Fibroblast of mammary gland (primary cell): ENCODE measurements at regions not wholly inside any gene's neighbourhood (a gene's known extent, or its start where the extent isn't known, plus 50 kb on each side); places are given as distances from the start of the nearest gene placed in this dataset.

Experiments
- DNase-seq: peaks from one replicate; pipeline ENCODE4 v3.0.0-alpha.2; 2010; ENCODE audit warnings: low read depth
- H3K4me3 ChIP-seq: 2 replicates; pipeline ENCODE4 v1.5.1; 2011; ENCODE audit warnings: low read depth, mild to moderate bottlenecking, low read length, moderate library complexity; ENCODE audit not compliant: control insufficient read depth
- TF ChIP-seq, protein P1 (sequence below): conservative IDR thresholded peaks from 2 replicates; pipeline ENCODE4 v1.5.1; 2011; ENCODE audit warnings: low read depth, low read length, inconsistent platforms; ENCODE audit not compliant: control insufficient read depth, insufficient read depth

DNA sequence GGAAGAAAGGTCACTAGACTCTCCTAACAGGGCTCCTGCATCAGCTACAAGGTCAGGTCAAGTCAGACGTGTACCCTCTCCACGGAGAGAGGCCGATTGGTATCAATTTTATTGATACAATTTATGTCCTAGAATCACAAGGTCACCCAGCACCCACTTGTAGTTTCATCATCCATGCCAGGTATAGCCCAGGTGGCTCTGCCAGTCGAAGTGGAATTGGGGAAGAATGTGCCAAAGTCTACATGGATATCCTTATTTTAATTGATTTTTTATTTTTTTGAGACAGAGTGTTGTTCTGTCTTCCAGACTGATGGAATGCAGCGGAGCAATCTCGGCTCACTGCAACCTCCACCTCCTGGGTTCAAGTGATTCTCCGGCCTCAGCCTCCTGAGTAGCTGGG lies 334.1 kb downstream of the SHANK2 start:
- H3K4me3 ChIP-seq: no peak overlapping the region
- no peak for DNase-seq
- TF ChIP-seq, protein P1, sequence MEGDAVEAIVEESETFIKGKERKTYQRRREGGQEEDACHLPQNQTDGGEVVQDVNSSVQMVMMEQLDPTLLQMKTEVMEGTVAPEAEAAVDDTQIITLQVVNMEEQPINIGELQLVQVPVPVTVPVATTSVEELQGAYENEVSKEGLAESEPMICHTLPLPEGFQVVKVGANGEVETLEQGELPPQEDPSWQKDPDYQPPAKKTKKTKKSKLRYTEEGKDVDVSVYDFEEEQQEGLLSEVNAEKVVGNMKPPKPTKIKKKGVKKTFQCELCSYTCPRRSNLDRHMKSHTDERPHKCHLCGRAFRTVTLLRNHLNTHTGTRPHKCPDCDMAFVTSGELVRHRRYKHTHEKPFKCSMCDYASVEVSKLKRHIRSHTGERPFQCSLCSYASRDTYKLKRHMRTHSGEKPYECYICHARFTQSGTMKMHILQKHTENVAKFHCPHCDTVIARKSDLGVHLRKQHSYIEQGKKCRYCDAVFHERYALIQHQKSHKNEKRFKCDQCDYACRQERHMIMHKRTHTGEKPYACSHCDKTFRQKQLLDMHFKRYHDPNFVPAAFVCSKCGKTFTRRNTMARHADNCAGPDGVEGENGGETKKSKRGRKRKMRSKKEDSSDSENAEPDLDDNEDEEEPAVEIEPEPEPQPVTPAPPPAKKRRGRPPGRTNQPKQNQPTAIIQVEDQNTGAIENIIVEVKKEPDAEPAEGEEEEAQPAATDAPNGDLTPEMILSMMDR: no peak

DNA sequence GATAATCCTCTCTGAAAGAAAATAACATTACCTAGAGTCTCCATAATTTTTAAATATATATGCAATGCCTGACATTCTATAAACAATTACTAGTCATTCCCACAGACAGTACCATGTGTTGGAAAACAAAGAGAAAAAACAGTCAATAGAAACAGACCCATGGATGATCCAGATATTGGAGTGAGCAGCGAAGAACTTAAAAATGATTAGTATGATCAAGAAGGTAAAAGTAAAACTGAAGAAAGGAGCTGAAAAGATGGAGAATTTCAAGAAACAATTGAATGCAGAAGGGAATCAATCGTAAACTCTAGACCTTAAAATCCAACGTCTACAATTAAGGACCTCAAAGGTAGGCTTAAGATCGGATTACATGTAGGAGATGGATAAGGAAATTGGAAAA lies 330.6 kb downstream of the SHANK2 start:
- no peak overlapping the region for H3K4me3 ChIP-seq
- no peak for DNase-seq
- TF ChIP-seq, protein P1: no peak

DNA sequence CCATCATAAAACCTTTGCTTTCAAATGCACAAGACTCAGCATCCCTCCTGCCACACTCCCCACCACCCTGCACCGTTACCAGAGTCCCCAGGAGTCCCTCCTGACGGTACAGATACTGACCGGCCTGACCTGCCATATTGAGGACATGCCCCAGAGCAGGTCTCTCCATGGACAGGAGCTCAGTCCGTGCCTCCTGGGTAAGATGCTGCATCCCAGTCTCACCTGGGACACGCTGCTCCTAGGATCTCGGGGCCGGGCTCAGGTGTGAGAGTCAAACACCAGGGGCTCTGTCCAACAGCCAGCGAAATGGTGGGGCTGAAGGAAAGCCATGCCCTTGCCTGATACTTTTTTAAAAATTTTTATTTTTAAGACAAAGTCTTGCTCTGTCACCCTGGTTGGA lies 328.3 kb downstream of the SHANK2 start:
- TF ChIP-seq, protein P1: no peak
- DNase-seq: no peak
- H3K4me3 ChIP-seq: no peak overlapping the region

DNA sequence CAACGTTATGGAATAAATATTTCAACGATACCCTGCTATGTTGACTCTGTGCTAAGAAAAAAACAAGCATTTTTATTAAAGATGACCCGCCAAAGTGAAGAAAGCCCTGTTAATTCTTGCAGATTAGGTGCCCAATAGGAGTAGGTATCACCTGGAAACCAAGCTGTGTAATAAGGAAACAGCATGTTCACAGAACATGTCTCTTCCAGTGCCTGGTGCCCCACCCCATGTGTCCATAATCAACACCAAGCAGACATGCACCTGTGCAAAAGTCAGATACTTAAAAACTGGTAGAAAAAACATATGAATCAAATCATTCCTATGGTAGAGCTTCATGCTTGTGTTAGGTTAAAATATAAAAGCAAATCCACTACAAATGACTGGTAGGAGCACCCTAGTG lies 327.1 kb downstream of the SHANK2 start:
- no peak for DNase-seq
- H3K4me3 ChIP-seq: no peak overlapping the region
- TF ChIP-seq, protein P1: no peak

DNA sequence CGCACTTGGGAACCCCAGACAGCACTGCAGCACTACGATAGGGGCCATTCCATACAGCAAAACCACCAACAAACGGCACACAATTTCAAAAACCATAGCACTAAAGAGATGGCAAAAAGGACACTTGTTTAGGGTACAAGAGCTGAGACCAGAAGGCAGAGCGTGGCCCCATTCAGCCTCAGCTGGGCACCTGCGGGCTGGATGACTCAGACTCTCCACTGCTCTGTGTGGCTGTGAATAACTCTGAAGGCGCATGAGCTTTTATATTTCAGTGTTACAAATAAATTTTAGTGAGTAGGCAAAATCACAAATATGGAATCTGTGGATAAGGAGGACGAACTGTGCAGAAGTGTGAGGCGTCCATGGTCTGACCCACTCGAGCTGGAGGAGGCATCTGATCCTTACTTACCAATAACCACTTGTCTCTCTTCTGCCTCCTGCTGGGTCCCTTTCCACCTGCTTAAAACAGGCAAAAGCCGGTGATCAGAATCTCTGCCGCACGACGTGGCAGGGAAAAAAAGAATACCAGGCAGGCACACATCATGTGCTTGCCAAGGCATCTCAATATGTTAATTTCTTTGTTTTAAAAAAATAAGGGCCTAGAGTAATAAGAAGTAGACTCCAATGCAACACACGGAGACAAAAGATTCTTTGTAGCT lies 325.7 kb downstream of the SHANK2 start:
- TF ChIP-seq, protein P1: no peak
- H3K4me3 ChIP-seq: no peak overlapping the region
- no peak for DNase-seq

DNA sequence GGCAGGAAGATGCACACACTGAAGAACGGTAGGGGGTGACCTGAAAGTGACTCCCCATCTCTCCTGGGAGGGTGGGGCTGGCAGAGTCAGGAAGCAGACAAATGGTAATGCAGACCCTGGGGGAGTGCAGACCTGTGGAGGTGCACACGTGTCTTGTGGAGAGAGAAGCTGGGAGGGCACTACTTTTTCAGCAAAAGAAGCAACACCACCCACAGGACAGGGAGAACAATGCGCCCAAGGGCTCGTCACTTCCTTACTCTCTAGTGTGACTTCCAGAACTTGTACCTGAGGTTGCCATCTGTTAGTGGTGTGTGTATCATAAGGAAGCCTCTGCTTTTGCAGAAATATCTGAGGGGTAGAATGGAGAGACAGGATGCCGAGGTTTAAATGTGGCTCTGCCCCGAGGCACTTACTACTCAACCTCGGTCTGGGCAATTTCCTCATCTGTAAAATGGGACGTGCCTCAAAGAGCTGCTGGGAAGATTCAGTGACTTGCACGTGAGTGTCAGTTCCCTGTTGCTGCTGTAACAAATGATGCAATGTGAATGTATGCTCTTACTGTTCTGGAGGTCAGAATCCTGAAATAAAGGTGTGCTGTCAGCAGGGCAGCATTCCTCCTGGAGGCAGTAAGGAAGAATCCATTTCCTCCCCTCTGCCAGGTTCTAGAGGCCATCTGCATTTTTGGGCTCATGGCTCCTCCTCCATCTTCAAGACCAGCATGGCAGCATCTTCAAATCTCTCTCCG lies 323.4 kb downstream of the SHANK2 start:
- TF ChIP-seq, protein P1: no peak
- no peak for DNase-seq
- no peak overlapping the region for H3K4me3 ChIP-seq
